Colon (tissue), 2 donors: ENCODE measurements at regions not wholly inside any gene's neighbourhood (a gene's known extent, or its start where the extent isn't known, plus 50 kb on each side); places are given as distances from the start of the nearest gene placed in this dataset.

Experiments
- FAIRE-seq: peaks from 2 replicates; lab custom pipeline; 2012; peaks lifted over from hg19 to GRCh38; lab: Jason Lieb, UNC
- donor health status: control.
- donor health status: control.

GRCh38 chr3:162125790-162126189, 629.2 kb downstream of the OTOL1 start:
- FAIRE-seq = no peak

- FAIRE-seq = no peak
Measured at GRCh38 chr3:162130582-162130981, 634.0 kb downstream of the OTOL1 start.

GRCh38 chr3:162132981-162133380, 636.4 kb downstream of the OTOL1 start:
- no peak for FAIRE-seq

- no peak for FAIRE-seq
Measured at GRCh38 chr3:162134571-162134970, 638.0 kb downstream of the OTOL1 start.

GRCh38 chr3:162136136-162136535, 639.5 kb downstream of the OTOL1 start:
- FAIRE-seq = no peak

- FAIRE-seq = no peak
Measured at GRCh38 chr3:162138509-162138908, 641.9 kb downstream of the OTOL1 start.

GRCh38 chr3:162139841-162140240, 643.2 kb downstream of the OTOL1 start:
- FAIRE-seq = no peak

- FAIRE-seq = no peak
Measured at GRCh38 chr3:162141272-162141791, 644.7 kb downstream of the OTOL1 start.

- FAIRE-seq = no peak
Measured at GRCh38 chr3:162142511-162142910, 645.9 kb downstream of the OTOL1 start.

GRCh38 chr3:162143180-162143579, 646.6 kb downstream of the OTOL1 start:
- FAIRE-seq = no peak

- FAIRE-seq = no peak
Measured at GRCh38 chr3:162147996-162148395, 651.4 kb downstream of the OTOL1 start.

- peak; percentile 66 for FAIRE-seq
Measured at GRCh38 chr3:162150790-162151189, 654.2 kb downstream of the OTOL1 start.

- FAIRE-seq = no peak
Measured at GRCh38 chr3:162152636-162153035, 656.0 kb downstream of the OTOL1 start.

GRCh38 chr3:162161595-162161994, 665.0 kb downstream of the OTOL1 start:
- no peak for FAIRE-seq

- FAIRE-seq = no peak
Measured at GRCh38 chr3:162165346-162165745, 668.7 kb downstream of the OTOL1 start.

GRCh38 chr3:162166543-162166942, 669.9 kb downstream of the OTOL1 start:
- no peak for FAIRE-seq

GRCh38 chr3:162168715-162169114, 672.1 kb downstream of the OTOL1 start:
- no peak for FAIRE-seq

- no peak for FAIRE-seq
Measured at GRCh38 chr3:162170581-162170980, 674.0 kb downstream of the OTOL1 start.

GRCh38 chr3:162171970-162172369, 675.4 kb downstream of the OTOL1 start:
- no peak for FAIRE-seq

- FAIRE-seq = no peak
Measured at GRCh38 chr3:162175145-162175544, 678.5 kb downstream of the OTOL1 start.

GRCh38 chr3:162175878-162176277, 679.3 kb downstream of the OTOL1 start:
- FAIRE-seq = no peak

- no peak for FAIRE-seq
Measured at GRCh38 chr3:162183440-162183839, 686.8 kb downstream of the OTOL1 start.

- FAIRE-seq = no peak
Measured at GRCh38 chr3:162192340-162193029, 695.9 kb downstream of the OTOL1 start.
